Gastrocnemius medialis (tissue), 4 donors: ENCODE measurements at regions not wholly inside any gene's neighbourhood (a gene's known extent, or its start where the extent isn't known, plus 50 kb on each side); places are given as distances from the start of the nearest gene placed in this dataset.

Experiments used
- ATAC-seq, 2 donors: fragments of 150-250 bp; one replicate each; pipeline ENCODE4 v1.9.1; 2016
- DNase-seq, 2 donors: peaks; one replicate each; pipeline ENCODE4 v3.0.0-alpha.2; 2019
- H3K27ac ChIP-seq, 4 donors: fragments of 200-600 bp; sonication (generic); 1 replicate in 1 of 4; 2 replicates in 3 of 4; pipeline ENCODE4 v1.5.1; 2016 to 2018; ENCODE audit warnings: mild to moderate bottlenecking in 2 of 4, moderate library complexity in 1 of 4
- H3K27me3 ChIP-seq, 3 donors: fragments of 200-600 bp; sonication (generic) in 2 of 3; 1 replicate in 1 of 3; 2 replicates in 2 of 3; pipeline versions ENCODE4 v1.5.1 to v1.6.0; 2016 to 2019; ENCODE audit warnings: mild to moderate bottlenecking in 1 of 3, moderate library complexity in 1 of 3
- H3K36me3 ChIP-seq, 2 donors: fragments of 200-600 bp; sonication (generic) in 1 of 2; one replicate each; pipeline ENCODE4 v1.5.1; 2017 to 2018
- H3K4me1 ChIP-seq, 2 donors: fragments of 200-600 bp; sonication (generic) in 1 of 2; one replicate each; pipeline ENCODE4 v1.5.1; 2016 to 2017; ENCODE audit warnings: mild to moderate bottlenecking in 2 of 2
- H3K4me3 ChIP-seq, 4 donors: fragments of 200-600 bp; sonication (generic) in 3 of 4; 1 replicate in 1 of 4; 2 replicates in 3 of 4; pipeline ENCODE4 v1.5.1; 2016 to 2019; ENCODE audit warnings: mild to moderate bottlenecking in 2 of 4
- H3K9me3 ChIP-seq, 3 donors: fragments of 200-600 bp; sonication (generic) in 2 of 3; 1 replicate in 1 of 3; 2 replicates in 2 of 3; pipeline ENCODE4 v1.5.1; 2016 to 2019
- POLR2A ChIP-seq, 2 donors: fragments of 450-650 bp; IDR thresholded peaks; one replicate each; pipeline ENCODE4 v1.6.1; 2017; ENCODE audit warnings: antibody characterized with exemption in 2 of 2, mild to moderate bottlenecking in 2 of 2, moderate library complexity in 2 of 2
- in situ Hi-C, 4 donors: fragments of 200-750 bp; cut with MboI; loops; one replicate each; pipeline versions ENCODE4 v1.15.0 to v1.8.0; 2017; ENCODE audit warnings: low sequenced_read_pairs in 4 of 4
- intact Hi-C: fragments of 100-400 bp; cut with DNase I; formaldehyde crosslinking; loops from one replicate; pipeline ENCODE4 v1.15.1; 2023; ENCODE audit warnings: low total_unique reads
- TF ChIP-seq, protein P1 (sequence below), 5 experiments: fragments of 450-650 bp in 3 of 5; fragments of 200-600 bp in 2 of 5; sonication (generic) in 2 of 5; IDR thresholded peaks in 4 of 5; conservative IDR thresholded peaks in 1 of 5; 1 replicate in 4 of 5; 2 replicates in 1 of 5; pipeline ENCODE4 v1.5.1; 2016 to 2019; ENCODE audit warnings: antibody characterized with exemption in 5 of 5, mild to moderate bottlenecking in 3 of 5, moderate library complexity in 3 of 5

DNA sequence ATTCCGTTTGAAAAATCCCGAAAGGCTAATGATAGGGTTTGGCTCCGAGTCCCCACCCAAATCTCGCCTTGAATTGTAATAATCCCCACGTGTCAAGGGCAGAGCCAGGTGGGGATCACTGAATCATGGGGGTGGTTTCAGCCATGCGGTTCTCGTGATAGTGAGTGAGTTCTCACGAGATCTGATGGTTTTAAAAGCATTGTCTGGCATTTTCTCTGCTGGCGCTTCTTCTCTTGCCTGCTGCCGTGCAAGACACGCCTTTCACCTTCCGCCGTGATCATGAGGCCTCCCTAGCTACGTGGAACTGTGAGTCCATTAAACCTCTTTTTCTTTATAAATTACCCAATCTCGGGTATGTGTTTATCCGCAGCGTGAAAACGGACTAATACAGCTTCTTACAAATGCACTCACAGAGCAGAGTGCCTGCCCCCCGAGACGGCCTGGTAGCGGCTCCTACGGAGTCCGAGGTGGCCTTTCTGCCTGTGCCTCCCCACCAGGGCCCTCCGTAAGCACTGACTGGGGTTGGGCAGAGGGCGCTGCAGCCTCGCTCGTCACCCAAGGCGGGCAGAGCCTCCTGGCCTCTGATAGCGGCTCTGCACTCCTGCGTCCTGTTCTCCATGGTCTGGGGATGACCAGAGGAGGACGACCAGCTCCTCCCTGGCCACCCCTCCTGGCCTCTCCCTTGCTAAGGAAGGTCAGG lies 131.7 kb downstream of the FOXL1 start:
- ATAC-seq (no peak), DNase-seq (no peak)
- Histone ChIP-seq H3K9me3 (no peaks in the 10 kb centered on the region), H3K36me3 (no peaks in the 10 kb centered on the region), H3K27ac (no peak overlapping the region), H3K27me3 (peaks cover 0 to 3% (median 0%) of the 10 kb centered on the region in 3 donors), H3K4me1 (no peaks in the 10 kb centered on the region), H3K4me3 (no peak overlapping the region)
- intact Hi-C loops = no loop called here
- TF ChIP-seq, protein P1, sequence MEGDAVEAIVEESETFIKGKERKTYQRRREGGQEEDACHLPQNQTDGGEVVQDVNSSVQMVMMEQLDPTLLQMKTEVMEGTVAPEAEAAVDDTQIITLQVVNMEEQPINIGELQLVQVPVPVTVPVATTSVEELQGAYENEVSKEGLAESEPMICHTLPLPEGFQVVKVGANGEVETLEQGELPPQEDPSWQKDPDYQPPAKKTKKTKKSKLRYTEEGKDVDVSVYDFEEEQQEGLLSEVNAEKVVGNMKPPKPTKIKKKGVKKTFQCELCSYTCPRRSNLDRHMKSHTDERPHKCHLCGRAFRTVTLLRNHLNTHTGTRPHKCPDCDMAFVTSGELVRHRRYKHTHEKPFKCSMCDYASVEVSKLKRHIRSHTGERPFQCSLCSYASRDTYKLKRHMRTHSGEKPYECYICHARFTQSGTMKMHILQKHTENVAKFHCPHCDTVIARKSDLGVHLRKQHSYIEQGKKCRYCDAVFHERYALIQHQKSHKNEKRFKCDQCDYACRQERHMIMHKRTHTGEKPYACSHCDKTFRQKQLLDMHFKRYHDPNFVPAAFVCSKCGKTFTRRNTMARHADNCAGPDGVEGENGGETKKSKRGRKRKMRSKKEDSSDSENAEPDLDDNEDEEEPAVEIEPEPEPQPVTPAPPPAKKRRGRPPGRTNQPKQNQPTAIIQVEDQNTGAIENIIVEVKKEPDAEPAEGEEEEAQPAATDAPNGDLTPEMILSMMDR (IDR thresholded peaks at IDR 0.05 in 4 of 5, conservative IDR thresholded peaks at IDR 0.05 in 1 of 5) = no peak
- no peak for TF ChIP-seq POLR2A (IDR thresholded peaks at IDR 0.05)
- in situ Hi-C loops = no loop called here

DNA sequence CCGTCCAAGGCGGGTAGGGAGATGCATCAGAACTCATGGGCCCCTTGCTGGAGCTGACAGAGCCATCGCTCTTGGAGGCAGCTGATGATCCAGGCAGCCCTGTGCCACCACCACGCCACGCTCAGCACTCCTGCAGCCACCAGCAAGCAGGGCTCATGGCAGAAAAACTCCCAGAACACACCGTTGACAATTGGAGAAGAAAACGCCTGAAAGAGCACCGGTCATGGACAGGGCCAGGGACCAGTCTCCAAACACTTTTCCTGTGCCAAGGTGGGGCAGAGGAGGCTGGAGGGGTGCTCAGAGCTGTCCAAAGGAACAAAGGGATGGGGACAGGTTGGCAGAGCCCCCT lies 132.2 kb downstream of the FOXL1 start:
- intact Hi-C loops (no loop called here), in situ Hi-C loops (no loop called here)
- H3K27me3 ChIP-seq = peaks cover 0 to 3% (median 0%) of the 10 kb centered on the region in 3 donors
- H3K4me3 ChIP-seq = no peak overlapping the region
- DNase-seq = no peak
- no peak for ATAC-seq
- TF ChIP-seq POLR2A (IDR thresholded peaks at IDR 0.05) = no peak
- TF ChIP-seq, protein P1 (IDR thresholded peaks at IDR 0.05 in 4 of 5, conservative IDR thresholded peaks at IDR 0.05 in 1 of 5) = no peak
- H3K27ac ChIP-seq = no peak overlapping the region
- no peaks in the 10 kb centered on the region for H3K9me3 ChIP-seq
- no peaks in the 10 kb centered on the region for H3K4me1 ChIP-seq
- no peaks in the 10 kb centered on the region for H3K36me3 ChIP-seq

DNA sequence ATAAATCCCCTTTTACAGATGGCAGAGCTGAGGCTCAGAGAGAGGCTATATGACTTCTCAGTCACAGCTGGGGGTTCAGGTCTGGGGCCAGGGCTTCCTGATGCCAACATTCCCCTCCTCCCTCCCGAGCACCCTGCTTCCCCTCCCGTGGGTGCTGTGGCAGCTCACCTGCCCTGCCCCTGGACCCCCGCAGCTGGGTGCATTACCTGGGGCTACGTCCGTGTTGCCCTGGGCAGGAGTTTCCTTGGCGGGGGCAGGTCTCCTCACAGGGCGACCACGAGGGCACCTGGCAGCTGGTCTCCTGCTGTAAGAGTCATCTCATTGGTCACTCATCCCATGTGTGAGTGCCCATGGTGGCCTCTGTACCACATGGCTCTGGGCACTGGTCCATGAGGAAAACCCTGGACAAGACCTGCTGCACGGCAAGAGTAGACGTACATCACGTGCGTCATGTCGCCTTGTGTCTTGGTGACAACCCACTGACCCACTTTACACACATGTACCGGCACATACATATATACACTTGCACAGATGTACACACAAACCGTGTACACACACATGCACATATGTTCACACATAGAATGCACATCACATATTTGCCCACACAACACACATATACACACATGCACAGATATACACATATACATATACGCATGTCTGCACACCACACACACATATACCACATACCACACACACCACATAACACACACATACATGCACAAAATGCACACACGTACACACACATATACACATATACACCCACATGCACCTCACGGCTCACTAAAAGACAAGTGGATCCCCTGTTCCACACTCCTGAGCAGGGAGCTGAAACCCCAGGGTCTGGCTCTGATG lies 134.0 kb downstream of the FOXL1 start:
- H3K27me3 ChIP-seq = peaks cover 0 to 3% (median 0%) of the 10 kb centered on the region in 3 donors
- in situ Hi-C loops (no loop called here), intact Hi-C loops (no loop called here)
- TF ChIP-seq, protein P1 (IDR thresholded peaks at IDR 0.05 in 4 of 5, conservative IDR thresholded peaks at IDR 0.05 in 1 of 5) = no peak
- TF ChIP-seq POLR2A (IDR thresholded peaks at IDR 0.05) = no peak
- H3K36me3 ChIP-seq = no peaks in the 10 kb centered on the region
- no peaks in the 10 kb centered on the region for H3K4me1 ChIP-seq
- H3K27ac ChIP-seq = no peak overlapping the region
- DNase-seq = no peak
- no peak overlapping the region for H3K4me3 ChIP-seq
- no peaks in the 10 kb centered on the region for H3K9me3 ChIP-seq
- no peak for ATAC-seq

DNA sequence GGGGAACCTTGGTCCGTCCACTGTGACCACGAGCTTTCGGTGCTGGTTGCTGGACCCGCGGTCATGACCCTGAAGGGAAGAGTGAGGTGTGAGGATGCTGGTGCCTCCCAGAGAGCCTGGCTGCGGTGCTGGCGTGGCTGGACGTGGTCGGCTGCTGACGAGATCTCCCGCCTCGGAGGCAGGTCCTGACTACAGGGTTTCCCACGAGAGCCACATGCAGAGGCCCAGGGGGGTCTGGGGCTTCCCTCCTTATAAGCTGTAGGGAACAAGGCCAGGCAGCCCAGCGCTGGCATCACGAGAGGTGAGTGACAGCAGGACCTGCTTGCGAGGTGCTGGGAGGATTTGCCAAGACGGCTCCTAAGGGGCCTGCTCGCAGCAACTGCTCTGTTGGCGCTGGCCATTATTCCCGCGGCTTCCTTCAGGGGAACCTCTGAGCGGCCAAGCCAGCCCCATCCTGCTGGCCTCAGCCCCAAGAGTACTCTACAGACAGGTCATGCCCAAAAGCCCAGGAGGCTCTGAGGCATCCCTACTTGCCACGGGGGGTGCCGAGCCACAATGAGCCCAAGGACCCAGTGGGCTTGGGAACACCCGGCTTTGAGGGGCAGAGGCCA lies 134.8 kb downstream of the FOXL1 start:
- ATAC-seq (no peak), DNase-seq (no peak)
- Histone ChIP-seq H3K4me1 (no peaks in the 10 kb centered on the region), H3K9me3 (no peaks in the 10 kb centered on the region), H3K36me3 (no peaks in the 10 kb centered on the region), H3K27ac (no peak overlapping the region), H3K4me3 (no peak overlapping the region), H3K27me3 (peaks cover 0 to 3% (median 0%) of the 10 kb centered on the region in 3 donors)
- no peak for TF ChIP-seq POLR2A (IDR thresholded peaks at IDR 0.05)
- TF ChIP-seq, protein P1 (IDR thresholded peaks at IDR 0.05 in 4 of 5, conservative IDR thresholded peaks at IDR 0.05 in 1 of 5) = no peak
- intact Hi-C loops = no loop called here
- in situ Hi-C loops = no loop called here
